ENCODE measurements at regions not wholly inside any gene's neighbourhood (a gene's known extent, or its start where the extent isn't known, plus 50 kb on each side); places are given as distances from the start of the nearest gene placed in this dataset.

DNA sequence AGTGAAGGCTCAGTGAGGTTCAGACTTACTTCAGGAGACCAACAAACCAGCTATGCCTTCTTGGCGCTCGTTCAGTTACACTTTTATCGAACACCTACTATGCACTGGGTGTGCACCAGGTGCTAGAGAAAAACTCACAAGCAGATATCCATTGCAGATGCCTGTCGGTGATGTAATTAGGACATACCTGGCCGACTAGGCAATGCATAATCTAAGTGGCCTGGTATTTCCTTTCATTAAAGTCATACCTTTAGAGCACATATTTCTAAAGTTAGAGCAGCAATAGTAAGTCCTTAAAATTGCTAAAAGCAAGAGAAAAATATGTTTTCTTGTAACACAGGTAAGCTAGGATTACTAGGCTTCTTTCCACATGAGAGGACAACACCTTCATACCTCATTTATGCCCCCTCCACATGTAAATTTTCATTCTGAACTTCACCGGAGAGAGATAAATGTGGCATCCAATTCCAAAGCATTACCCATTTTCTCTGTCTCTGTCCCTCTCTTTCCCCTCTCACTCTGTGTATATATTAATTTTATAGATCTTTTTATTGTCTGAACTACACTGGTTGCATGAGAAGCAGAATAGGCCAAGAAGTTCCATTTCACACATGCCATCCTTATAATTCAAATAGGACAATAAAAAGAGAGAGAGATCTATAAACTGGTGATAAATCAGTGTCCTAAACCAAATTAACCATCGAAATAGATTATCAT is 242.2 kb downstream of the SPTSSA start:
- POLR2A ChIA-PET: no interaction called here
- FAIRE-seq (no peak), DNase-seq (ENCODE audit: low read depth, low spot score) (no peak)
- no TSS peak for BruUV-seq (replicated peaks)
- CTCF ChIA-PET: interaction anchor here (0.9 to 1.2 kb wide), 3 partner anchors 9 to 381 kb away, joined by 3 to 5 read pairs (median 3); no protein-coding TSS in a partner anchor
- no peak overlapping the region for H3K4me2 ChIP-seq (ENCODE audit: insufficient read depth, low read length)
- intact Hi-C loops (cut with micrococcal nuclease) (no loop called here), dilution Hi-C loops (cut with MboI; ENCODE audit: extremely low pct_ligation_motif_present, low sequenced_read_pairs) (no loop called here)
- H3K9ac ChIP-seq (replicated peaks; ENCODE audit: extremely low read depth, insufficient read depth, low read length): no peak overlapping the region
- peaks cover 2 to 3% of the 10 kb centered on the region in 2 experiments for H3K27me3 ChIP-seq (ENCODE audit: control insufficient read depth in 2 of 2, insufficient read depth in 2 of 2, low read length in 2 of 2)
- no peak overlapping the region for H3K4me3 ChIP-seq (replicated peaks in 1 of 3; ENCODE audit: insufficient read depth in 1 of 3, low read depth in 1 of 3, low read length in 3 of 3)
- no peak overlapping the region for H2AFZ ChIP-seq (ENCODE audit: low read depth, low read length)
- no peaks in the 10 kb centered on the region for H3K9me3 ChIP-seq (replicated peaks; ENCODE audit: control insufficient read depth, insufficient read depth, low read length)
- no peaks in the 10 kb centered on the region for H3K36me3 ChIP-seq (ENCODE audit: control insufficient read depth in 2 of 2, extremely low read depth in 1 of 2, insufficient read depth in 2 of 2, low read length in 2 of 2)
- TF ChIP-seq EZH2 (IDR thresholded peaks at IDR 0.05; ENCODE audit: borderline replicate concordance, low read depth, low read length, severe bottlenecking) (no peak), POLR2A (IDR thresholded peaks at IDR 0.05; ENCODE audit: low read depth, low read length) (no peak), GATA2 (IDR thresholded peaks at IDR 0.05; ENCODE audit: insufficient read depth, insufficient read length, low read depth, low read length) (no peak), MAX (IDR thresholded peaks at IDR 0.05; ENCODE audit: insufficient read depth, insufficient read length) (no peak), MYC (IDR thresholded peaks at IDR 0.05; ENCODE audit: low read depth, low read length) (no peak), POLR2AphosphoS5 (IDR thresholded peaks at IDR 0.05; ENCODE audit: insufficient read depth, low read depth, low read length) (no peak)
- TF ChIP-seq, protein P1, sequence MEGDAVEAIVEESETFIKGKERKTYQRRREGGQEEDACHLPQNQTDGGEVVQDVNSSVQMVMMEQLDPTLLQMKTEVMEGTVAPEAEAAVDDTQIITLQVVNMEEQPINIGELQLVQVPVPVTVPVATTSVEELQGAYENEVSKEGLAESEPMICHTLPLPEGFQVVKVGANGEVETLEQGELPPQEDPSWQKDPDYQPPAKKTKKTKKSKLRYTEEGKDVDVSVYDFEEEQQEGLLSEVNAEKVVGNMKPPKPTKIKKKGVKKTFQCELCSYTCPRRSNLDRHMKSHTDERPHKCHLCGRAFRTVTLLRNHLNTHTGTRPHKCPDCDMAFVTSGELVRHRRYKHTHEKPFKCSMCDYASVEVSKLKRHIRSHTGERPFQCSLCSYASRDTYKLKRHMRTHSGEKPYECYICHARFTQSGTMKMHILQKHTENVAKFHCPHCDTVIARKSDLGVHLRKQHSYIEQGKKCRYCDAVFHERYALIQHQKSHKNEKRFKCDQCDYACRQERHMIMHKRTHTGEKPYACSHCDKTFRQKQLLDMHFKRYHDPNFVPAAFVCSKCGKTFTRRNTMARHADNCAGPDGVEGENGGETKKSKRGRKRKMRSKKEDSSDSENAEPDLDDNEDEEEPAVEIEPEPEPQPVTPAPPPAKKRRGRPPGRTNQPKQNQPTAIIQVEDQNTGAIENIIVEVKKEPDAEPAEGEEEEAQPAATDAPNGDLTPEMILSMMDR (IDR thresholded peaks at IDR 0.05; ENCODE audit: extremely low read depth in 1 of 2, insufficient read depth in 1 of 2, low read depth in 1 of 2, low read length in 2 of 2): no peak
- H3K27ac ChIP-seq (ENCODE audit: insufficient read depth, low read depth, low read length): no peak overlapping the region
- H3K9me1 ChIP-seq (replicated peaks; ENCODE audit: control insufficient read depth, extremely low read depth, insufficient read depth, low read length): no peaks in the 10 kb centered on the region
- H4K20me1 ChIP-seq (replicated peaks; ENCODE audit: control insufficient read depth, extremely low read depth, insufficient read depth, low read length): no peaks in the 10 kb centered on the region
- H3K4me1 ChIP-seq (ENCODE audit: control insufficient read depth, extremely low read depth, insufficient read depth, low read length): no peaks in the 10 kb centered on the region
- no peaks in the 10 kb centered on the region for H3K79me2 ChIP-seq (ENCODE audit: control insufficient read depth, insufficient read depth, low read length)

Data from endothelial cell of umbilical vein (primary cell).